Activated B cell treated with CpG ODN at 0.5 μM for 24 hours (primary cell): ENCODE measurements at regions not wholly inside any gene's neighbourhood (a gene's known extent, or its start where the extent isn't known, plus 50 kb on each side); places are given as distances from the start of the nearest gene placed in this dataset.

Experiments
- ATAC-seq: fragments of 200-7000 bp; cut with Tn5 transposase; one replicate; pipeline ENCODE4 v1.10.0; 2021; ENCODE audit warnings: low read depth, mild to moderate bottlenecking, moderate library complexity
- CTCF ChIA-PET: fragments of 350-600 bp; sonication (Branson Sonifier 250); formaldehyde crosslinking; loops from one replicate; lab custom pipeline; 2021; ENCODE audit warnings: antibody characterized with exemption; lab: Charles Lee
- POLR2A ChIA-PET: fragments of 350-600 bp; sonication (Branson Sonifier 250); formaldehyde crosslinking; loops from one replicate; lab custom pipeline; 2021; ENCODE audit warnings: antibody characterized with exemption; lab: Charles Lee
- DNase-seq: peaks from one replicate; pipeline ENCODE4 v3.0.0; 2022
- H3K27ac Mint-ChIP-seq: one replicate; pipeline ENCODE4 v1.8.0; 2020; ENCODE audit warnings: mixed read lengths
- H3K27me3 Mint-ChIP-seq: one replicate; pipeline ENCODE4 v1.8.0; 2021; ENCODE audit warnings: mixed read lengths
- H3K36me3 Mint-ChIP-seq: one replicate; pipeline ENCODE4 v1.8.0; 2021; ENCODE audit warnings: low read depth, mixed read lengths
- H3K4me1 Mint-ChIP-seq: one replicate; pipeline ENCODE4 v1.8.0; 2021; ENCODE audit warnings: mixed read lengths
- H3K4me3 Mint-ChIP-seq: one replicate; pipeline ENCODE4 v1.8.0; 2020; ENCODE audit warnings: mild to moderate bottlenecking, mixed read lengths
- H3K9me3 Mint-ChIP-seq: one replicate; pipeline ENCODE4 v1.8.0; 2020; ENCODE audit warnings: mixed read lengths
- CTCF ChIP-seq: fragments of 200-600 bp; IDR thresholded peaks from one replicate; pipeline ENCODE4 v1.8.0; 2022; ENCODE audit warnings: antibody characterized with exemption, mild to moderate bottlenecking
- intact Hi-C: fragments of 100-400 bp; cut with micrococcal nuclease; formaldehyde crosslinking; loops from one replicate; pipeline ENCODE4 v1.15.1; 2024

- Mint-ChIP-seq H3K4me3 (no peak overlapping the region), H3K36me3 (no peaks in the 10 kb centered on the region), H3K27me3 (peaks cover 10% of the 10 kb centered on the region), H3K9me3 (no peaks in the 10 kb centered on the region), H3K4me1 (no peaks in the 10 kb centered on the region), H3K27ac (no peak overlapping the region)
- ChIA-PET CTCF (no interaction called here), POLR2A (no interaction called here)
- TF ChIP-seq CTCF: no peak
- intact Hi-C loops: no loop called here
- no peak for DNase-seq
- ATAC-seq: no peak
Measured at GRCh38 chr5:38662090-38662489, 105.6 kb upstream of the LIFR start.

DNA sequence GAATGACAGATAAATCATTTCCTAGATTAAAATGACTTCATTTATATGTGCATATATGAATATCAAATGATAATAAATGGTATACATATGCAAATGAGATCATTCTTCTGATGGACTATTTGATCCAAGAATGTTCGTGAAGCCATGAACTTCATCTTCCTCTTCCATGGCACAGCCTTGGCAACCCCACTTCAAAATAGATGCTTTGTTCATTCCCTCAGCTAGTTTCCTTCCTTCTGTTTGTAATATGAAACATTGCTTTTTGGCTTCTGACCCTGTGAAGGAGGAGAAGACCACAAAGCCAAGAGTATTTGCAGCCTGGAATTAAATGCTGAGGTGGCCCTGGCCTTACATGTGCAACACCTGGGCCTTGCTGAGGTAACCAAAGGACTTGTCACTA lies 106.8 kb upstream of the LIFR start:
- no peak for ATAC-seq
- H3K27ac Mint-ChIP-seq: no peak overlapping the region
- H3K4me1 Mint-ChIP-seq: no peaks in the 10 kb centered on the region
- H3K9me3 Mint-ChIP-seq: no peaks in the 10 kb centered on the region
- CTCF ChIA-PET: no interaction called here
- H3K27me3 Mint-ChIP-seq: peaks cover 10% of the 10 kb centered on the region
- TF ChIP-seq CTCF: no peak
- DNase-seq: no peak
- intact Hi-C loops: no loop called here
- POLR2A ChIA-PET: no interaction called here
- no peak overlapping the region for H3K4me3 Mint-ChIP-seq
- no peaks in the 10 kb centered on the region for H3K36me3 Mint-ChIP-seq

DNA sequence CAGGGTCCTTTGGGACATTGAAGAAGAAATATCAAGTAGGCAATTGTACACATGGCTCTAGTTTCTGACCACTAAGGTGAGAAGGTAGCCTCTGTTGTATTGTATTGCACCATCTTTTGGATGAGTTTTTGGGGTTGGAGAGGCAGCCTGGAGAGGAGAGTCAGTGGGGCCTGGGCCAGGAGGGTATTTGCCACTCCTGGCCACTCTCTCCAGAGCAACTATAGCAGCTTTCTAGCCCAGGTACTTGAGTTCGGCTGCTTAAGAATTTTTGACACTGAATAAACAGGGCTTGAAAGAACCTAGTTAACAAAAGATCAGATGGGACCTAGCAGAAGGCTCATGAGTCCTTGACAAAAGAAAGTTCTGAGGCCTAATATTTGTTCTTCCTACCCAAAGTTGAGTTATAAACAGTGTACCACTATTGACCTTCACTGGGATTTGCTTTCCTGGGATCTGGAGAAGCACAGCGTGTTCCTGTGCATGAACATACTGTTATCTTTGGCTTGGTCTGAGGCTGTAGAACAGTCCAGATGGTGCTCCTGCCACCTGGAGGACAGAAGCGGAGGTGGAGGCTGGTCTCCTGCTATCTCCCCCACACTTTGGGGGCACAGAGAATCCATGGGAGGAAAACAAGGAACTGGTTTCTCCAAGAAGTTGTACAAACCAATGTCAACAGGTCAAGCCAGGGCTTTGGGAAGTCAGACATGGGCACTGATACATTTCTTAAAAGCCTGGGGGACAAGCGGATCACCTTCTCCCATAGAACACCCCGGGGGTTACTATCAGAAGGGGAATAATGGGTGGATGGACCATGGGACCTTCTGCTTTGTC lies 110.4 kb upstream of the LIFR start:
- no peak for ATAC-seq
- Mint-ChIP-seq H3K4me1 (no peaks in the 10 kb centered on the region), H3K27ac (no peak overlapping the region), H3K36me3 (no peaks in the 10 kb centered on the region), H3K9me3 (no peaks in the 10 kb centered on the region), H3K4me3 (no peak overlapping the region), H3K27me3 (peaks cover 3% of the 10 kb centered on the region)
- intact Hi-C loops: no loop called here
- DNase-seq: no peak
- CTCF ChIA-PET: interaction anchor here (0.7 kb wide), 1 partner anchor 225 kb away, joined by 3 read pairs; no protein-coding TSS in a partner anchor
- TF ChIP-seq CTCF: no peak
- POLR2A ChIA-PET: no interaction called here

GRCh38 chr5:38667499-38667776 lies 111.0 kb upstream of the LIFR start:
- Mint-ChIP-seq H3K27me3 (no peaks in the 10 kb centered on the region), H3K4me3 (no peak overlapping the region), H3K4me1 (no peaks in the 10 kb centered on the region), H3K9me3 (no peaks in the 10 kb centered on the region), H3K36me3 (no peaks in the 10 kb centered on the region), H3K27ac (no peak overlapping the region)
- CTCF ChIA-PET: interaction anchor here (0.7 kb wide), 1 partner anchor 226 kb away, joined by 3 read pairs; no protein-coding TSS in a partner anchor
- no peak for DNase-seq
- no peak for ATAC-seq
- POLR2A ChIA-PET: no interaction called here
- no peak for TF ChIP-seq CTCF
- intact Hi-C loops: no loop called here

- ChIA-PET POLR2A (no interaction called here), CTCF (no interaction called here)
- DNase-seq: no peak
- intact Hi-C loops: no loop called here
- no peak for TF ChIP-seq CTCF
- Mint-ChIP-seq H3K4me3 (no peak overlapping the region), H3K9me3 (no peaks in the 10 kb centered on the region), H3K27ac (no peak overlapping the region), H3K4me1 (no peaks in the 10 kb centered on the region), H3K36me3 (no peaks in the 10 kb centered on the region), H3K27me3 (no peaks in the 10 kb centered on the region)
- ATAC-seq: no peak
Measured at GRCh38 chr5:38669361-38669880, 113.0 kb upstream of the LIFR start.
